ENCODE measurements at regions not wholly inside any gene's neighbourhood (a gene's known extent, or its start where the extent isn't known, plus 50 kb on each side); places are given as distances from the start of the nearest gene placed in this dataset.

DNA sequence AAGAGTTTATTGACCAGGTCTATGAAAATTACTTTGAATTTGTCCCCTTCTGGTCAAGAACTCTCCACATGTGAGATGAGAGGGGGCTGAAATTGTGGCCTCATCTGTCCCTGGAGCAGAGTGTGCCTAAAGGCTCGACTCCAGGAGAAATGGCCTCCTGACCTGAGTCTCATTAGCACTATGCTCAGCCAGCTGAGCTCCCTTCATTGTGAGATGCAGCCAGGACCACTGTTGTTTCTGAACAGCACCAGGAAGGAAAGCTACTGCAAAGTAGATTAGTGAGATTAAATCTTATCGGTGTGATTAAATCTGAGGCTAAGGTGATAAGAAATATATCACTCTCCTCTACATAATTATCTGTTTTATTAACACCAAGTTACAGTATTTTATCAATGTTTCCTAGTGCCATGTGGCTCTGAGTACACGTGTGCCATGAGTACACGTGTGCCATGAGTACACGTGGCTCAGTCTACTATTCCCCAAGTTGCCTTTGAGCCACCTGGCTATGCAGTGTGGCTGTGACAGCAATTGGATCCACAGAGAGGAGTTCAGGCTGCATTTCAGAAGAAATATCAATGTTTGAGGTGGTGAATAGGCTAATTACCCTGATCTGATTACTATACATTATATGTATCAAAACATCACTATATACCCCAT is 126.9 kb downstream of the IPMK start:
- intact Hi-C loops (cut with DNase I) = no loop called here

GRCh38 chr10:58140054-58140453 is 127.6 kb downstream of the IPMK start:
- no peak for DNase-seq (ENCODE audit: low spot score)
- intact Hi-C loops (cut with DNase I) = no loop called here

More for the DNA sequence above, 126.9 kb downstream of the IPMK start:
- DNase-seq (ENCODE audit: low spot score) = no peak

GRCh38 chr10:58137813-58138212 is 129.9 kb downstream of the IPMK start:
- DNase-seq (ENCODE audit: low spot score) = no peak
- intact Hi-C loops (cut with DNase I) = no loop called here

- intact Hi-C loops (cut with DNase I) = no loop called here
- DNase-seq (ENCODE audit: low spot score) = no peak
These were observed 152.3 kb downstream of the IPMK start for GRCh38 chr10:58115218-58116050.

GRCh38 chr10:58109731-58110130 is 158.0 kb downstream of the IPMK start:
- no peak for DNase-seq (ENCODE audit: low spot score)
- intact Hi-C loops (cut with DNase I) = no loop called here

DNA sequence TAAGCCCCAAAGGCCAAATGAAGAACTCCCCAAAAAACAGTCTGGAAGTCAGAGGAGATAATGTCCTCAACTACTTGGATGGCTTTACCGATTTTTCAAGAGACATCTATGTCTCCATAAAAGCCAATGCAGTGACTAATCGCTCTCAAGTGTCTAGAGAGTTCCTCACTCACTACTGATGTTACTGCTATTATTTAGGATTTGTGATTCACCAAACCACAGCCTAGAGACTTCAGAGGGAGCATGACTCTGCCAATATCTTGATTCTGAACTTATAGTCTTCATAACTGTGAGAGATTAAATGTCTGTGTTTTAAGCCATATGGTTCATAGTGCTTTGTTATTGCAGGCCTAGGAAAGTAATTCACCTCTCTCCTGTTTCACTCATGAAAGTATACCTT is 160.2 kb downstream of the IPMK start:
- intact Hi-C loops (cut with DNase I) = no loop called here
- no peak for DNase-seq (ENCODE audit: low spot score)

DNA sequence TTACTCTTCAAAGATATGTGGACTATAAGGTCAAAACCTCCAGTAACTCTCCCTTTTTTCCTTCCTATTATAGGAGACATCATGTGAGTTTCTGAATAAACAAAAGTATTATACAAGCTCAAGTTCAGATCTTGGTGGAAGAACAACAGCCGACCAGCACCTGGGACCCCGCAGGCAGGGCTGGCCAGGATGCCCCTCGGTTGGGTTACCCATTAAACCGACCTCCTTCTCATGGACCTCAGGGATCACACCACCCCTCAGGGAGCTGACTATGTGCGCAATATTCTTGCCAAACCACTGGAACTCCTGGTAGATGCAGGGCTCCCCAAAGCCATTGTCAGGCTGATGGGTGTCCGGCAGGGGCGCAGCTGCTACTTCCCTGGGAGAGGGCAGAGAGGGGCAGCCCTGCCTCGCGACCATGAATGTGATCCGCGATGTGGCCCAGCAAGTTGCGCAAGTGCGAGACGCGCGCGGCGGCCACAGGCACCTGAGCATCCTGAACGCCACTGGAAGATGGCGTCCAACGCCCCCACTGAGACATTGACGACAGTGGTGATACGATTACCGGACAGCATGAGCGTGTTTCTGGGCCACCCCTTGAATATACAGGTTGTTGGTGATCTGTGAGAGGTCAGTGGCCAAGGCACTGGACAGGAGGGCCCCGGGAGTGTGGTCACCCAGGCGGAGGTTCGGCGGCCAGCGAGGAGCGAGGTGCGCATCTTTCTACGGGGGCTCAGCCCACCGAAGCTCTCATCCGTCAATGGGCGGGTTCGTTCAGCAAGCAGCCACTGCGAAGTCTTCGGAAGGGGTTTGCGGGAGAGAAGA is 161.3 kb downstream of the IPMK start:
- intact Hi-C loops (cut with DNase I) = loop anchor here in 1 of 2 donors (1.0 kb wide), 1 partner anchor 42 kb away; no protein-coding TSS in a partner anchor
- DNase-seq (ENCODE audit: low spot score) = no peak

DNA sequence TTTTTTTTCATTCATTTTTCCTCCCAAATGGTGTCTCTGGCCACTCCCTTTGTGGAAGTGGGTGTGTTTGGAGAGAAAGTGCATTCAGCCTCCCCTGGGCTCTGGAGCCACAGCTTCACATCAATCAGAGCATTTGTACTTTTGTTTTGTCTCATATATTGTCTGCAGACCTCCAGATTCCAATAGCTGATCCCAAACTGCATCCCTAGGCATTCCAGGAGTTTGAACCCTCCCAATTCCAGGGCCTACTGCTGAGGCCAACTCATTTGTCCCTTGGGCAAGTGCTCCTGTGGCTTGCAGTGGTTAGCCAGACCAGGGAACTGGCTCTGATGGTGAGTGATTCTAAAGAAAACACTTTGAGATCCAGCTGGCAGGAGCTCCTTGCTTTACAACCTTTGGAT is 163.3 kb downstream of the IPMK start:
- intact Hi-C loops (cut with DNase I) = no loop called here
- no peak for DNase-seq (ENCODE audit: low spot score)

DNA sequence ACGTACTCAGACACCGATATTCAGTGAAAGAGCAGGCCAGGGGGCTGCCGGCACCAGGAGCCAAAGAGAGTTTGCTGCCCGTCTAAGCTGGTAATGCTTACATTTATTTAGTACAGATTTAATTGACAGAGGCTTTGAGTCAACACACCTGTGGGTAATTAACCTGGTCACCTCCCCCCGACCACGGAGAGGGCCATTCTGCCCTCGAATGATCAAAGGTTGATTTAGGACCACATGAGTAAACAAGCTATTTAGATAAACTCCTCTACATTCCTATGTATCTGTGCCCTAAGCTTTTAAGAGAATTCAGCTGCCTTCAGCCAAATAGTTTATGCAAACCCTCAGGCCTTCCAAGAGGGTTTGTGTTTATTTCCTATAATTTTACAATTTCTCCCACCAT is 164.8 kb downstream of the IPMK start:
- intact Hi-C loops (cut with DNase I) = no loop called here
- no peak for DNase-seq (ENCODE audit: low spot score)

DNA sequence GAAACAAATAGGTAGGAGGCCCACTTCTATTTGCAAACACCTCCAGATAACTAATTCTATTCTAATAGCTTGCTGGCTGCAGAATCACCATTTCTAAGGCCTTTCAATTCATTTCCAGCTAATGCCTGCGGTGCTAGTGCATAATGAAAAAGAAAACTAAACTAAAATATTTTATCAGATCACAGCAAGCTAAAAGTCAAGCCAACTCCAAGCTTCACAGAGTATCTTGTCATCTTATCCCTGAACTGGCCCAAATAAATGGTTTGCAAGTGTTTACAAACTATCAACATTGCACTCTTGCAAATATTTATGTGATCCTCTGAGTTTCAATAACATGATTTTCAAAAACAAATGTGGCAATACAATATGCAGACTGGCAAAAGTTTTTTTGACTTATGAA is 166.0 kb downstream of the IPMK start:
- DNase-seq (ENCODE audit: low spot score) = no peak
- intact Hi-C loops (cut with DNase I) = no loop called here

- intact Hi-C loops (cut with DNase I) = no loop called here
- DNase-seq (ENCODE audit: low spot score) = no peak
These were observed 172.5 kb downstream of the IPMK start for GRCh38 chr10:58094985-58095718.

DNA sequence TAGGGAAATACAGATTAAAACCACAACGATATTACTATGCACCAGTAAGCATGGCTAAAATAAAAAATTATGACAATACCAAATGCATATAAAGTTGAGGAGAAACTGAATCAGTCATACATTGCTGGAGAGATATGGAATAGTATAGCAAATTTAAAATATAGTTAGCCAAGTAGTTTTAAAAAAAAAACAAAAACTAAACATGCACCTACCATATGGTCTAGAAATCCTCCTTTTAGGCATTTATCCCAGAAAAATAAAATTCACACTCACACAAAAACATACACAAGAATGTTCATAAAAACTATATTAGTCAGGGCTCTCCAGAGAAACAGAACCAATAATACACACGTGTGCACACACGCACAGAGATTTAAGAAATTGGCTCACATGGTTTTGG is 175.8 kb downstream of the IPMK start:
- no peak for DNase-seq (ENCODE audit: low spot score)
- intact Hi-C loops (cut with DNase I) = no loop called here

GRCh38 chr10:58089739-58090138 is 178.0 kb downstream of the IPMK start:
- no peak for DNase-seq (ENCODE audit: low spot score)
- intact Hi-C loops (cut with DNase I) = no loop called here

- no peak for DNase-seq (ENCODE audit: low spot score)
- intact Hi-C loops (cut with DNase I) = no loop called here
These were observed 179.8 kb downstream of the IPMK start for GRCh38 chr10:58087896-58088295.

GRCh38 chr10:58086763-58087150 is 180.9 kb downstream of the IPMK start:
- no peak for DNase-seq (ENCODE audit: low spot score)
- intact Hi-C loops (cut with DNase I) = no loop called here

- intact Hi-C loops (cut with DNase I) = no loop called here
- DNase-seq (ENCODE audit: low spot score) = no peak
These were observed 181.4 kb downstream of the IPMK start for GRCh38 chr10:58086144-58086762.

- intact Hi-C loops (cut with DNase I) = no loop called here
These were observed 185.4 kb downstream of the IPMK start for GRCh38 chr10:58082248-58082647.

DNA sequence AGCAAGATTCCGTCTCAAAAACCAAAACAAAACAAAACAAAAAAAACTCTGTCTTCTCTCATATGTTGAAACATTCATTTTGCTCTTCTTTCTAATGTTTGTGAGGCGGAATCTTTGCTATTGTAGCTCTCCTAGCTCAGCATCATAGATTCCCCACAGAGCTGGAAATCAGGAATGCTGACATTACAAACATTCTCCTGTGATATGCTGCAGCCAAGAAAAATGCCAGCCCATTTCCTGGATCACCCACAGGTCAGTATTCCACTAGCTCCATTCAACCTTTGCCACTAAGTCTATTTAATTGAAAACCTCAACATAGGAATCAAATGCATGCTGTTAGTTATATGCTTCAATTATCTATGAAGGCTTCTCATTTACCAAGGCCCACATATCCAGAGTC is 186.3 kb downstream of the IPMK start:
- intact Hi-C loops (cut with DNase I) = no loop called here
- DNase-seq (ENCODE audit: low spot score) = no peak

More at GRCh38 chr10:58082248-58082647, 185.4 kb downstream of the IPMK start:
- no peak for DNase-seq (ENCODE audit: low spot score)

- DNase-seq (ENCODE audit: low spot score) = no peak
- intact Hi-C loops (cut with DNase I) = no loop called here
These were observed 188.2 kb downstream of the IPMK start for GRCh38 chr10:58079461-58079860.
